Fibroblast of the aortic adventitia (primary cell): ENCODE measurements at regions not wholly inside any gene's neighbourhood (a gene's known extent, or its start where the extent isn't known, plus 50 kb on each side); places are given as distances from the start of the nearest gene placed in this dataset.
"Not testable (repeated sequence)": the region's sequence is repeated elsewhere in the genome, so short reads cannot be mapped to it uniquely, and the experiment has no call there.

ENCODE experiments used
- DNase-seq: peaks from one replicate; pipeline ENCODE4 v3.0.0-alpha.2; 2010; ENCODE audit warnings: low read depth
- H3K4me3 ChIP-seq: 2 replicates; pipeline ENCODE4 v1.5.1; 2011; ENCODE audit warnings: low read depth, mild to moderate bottlenecking, control low read depth, low read length, moderate library complexity
- CTCF ChIP-seq: IDR thresholded peaks from 2 replicates; pipeline ENCODE4 v1.5.1; 2011; ENCODE audit warnings: mild to moderate bottlenecking, low read length, control low read depth, inconsistent platforms; ENCODE audit not compliant: insufficient read depth

GRCh38 chr13:22961835-22962537, 218.8 kb upstream of the SGCG start:
- H3K4me3 ChIP-seq: no peak overlapping the region
- DNase-seq: no peak
- TF ChIP-seq CTCF: no peak

- H3K4me3 ChIP-seq, DNase-seq: not testable (repeated sequence)
These were observed 217.3 kb upstream of the SGCG start for GRCh38 chr13:22963384-22964053.

- H3K4me3 ChIP-seq: no peak overlapping the region
- no peak for TF ChIP-seq CTCF
- DNase-seq: no peak
These were observed 216.4 kb upstream of the SGCG start for GRCh38 chr13:22964245-22964966.

- not testable (repeated sequence) for H3K4me3 ChIP-seq, DNase-seq
These were observed 215.5 kb upstream of the SGCG start for GRCh38 chr13:22965011-22965857.

- not testable (repeated sequence) for H3K4me3 ChIP-seq, DNase-seq
These were observed 214.9 kb upstream of the SGCG start for GRCh38 chr13:22965858-22966239.

- H3K4me3 ChIP-seq, DNase-seq: not testable (repeated sequence)
These were observed 214.0 kb upstream of the SGCG start for GRCh38 chr13:22966753-22967152.

GRCh38 chr13:22967669-22968068, 213.1 kb upstream of the SGCG start:
- TF ChIP-seq CTCF: no peak
- no peak for DNase-seq

GRCh38 chr13:22979952-22980351, 200.8 kb upstream of the SGCG start:
- TF ChIP-seq CTCF: no peak
- no peak for DNase-seq

More at GRCh38 chr13:22967669-22968068, 213.1 kb upstream of the SGCG start:
- H3K4me3 ChIP-seq: no peak overlapping the region

More at GRCh38 chr13:22979952-22980351, 200.8 kb upstream of the SGCG start:
- no peak overlapping the region for H3K4me3 ChIP-seq
